ENCODE measurements at regions not wholly inside any gene's neighbourhood (a gene's known extent, or its start where the extent isn't known, plus 50 kb on each side); places are given as distances from the start of the nearest gene placed in this dataset.

GRCh38 chr5:110150199-110150598, 460.5 kb downstream of the MAN2A1 start:
- DNase-seq, result no peak

DNA sequence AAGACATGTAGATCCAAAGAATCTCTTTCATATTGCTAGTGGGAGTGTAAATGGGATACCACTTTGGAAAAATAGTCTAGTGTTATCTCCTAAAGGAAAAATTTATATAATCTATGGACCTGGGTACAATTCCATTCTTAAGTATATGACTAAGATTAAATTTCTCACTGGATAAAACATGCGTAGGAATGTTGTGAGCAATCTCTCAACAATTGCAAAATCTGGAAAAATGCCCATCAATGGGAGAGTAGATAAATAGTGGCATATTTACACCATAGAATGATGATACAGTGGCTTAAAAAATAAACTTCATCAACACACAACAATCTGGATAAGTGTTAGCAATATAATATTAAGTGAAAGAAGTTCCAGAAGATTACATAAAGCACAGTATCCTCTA, 469.5 kb downstream of the MAN2A1 start:
- no peak for DNase-seq

GRCh38 chr5:110161162-110161561, 471.4 kb downstream of the MAN2A1 start:
- DNase-seq, result no peak

DNA sequence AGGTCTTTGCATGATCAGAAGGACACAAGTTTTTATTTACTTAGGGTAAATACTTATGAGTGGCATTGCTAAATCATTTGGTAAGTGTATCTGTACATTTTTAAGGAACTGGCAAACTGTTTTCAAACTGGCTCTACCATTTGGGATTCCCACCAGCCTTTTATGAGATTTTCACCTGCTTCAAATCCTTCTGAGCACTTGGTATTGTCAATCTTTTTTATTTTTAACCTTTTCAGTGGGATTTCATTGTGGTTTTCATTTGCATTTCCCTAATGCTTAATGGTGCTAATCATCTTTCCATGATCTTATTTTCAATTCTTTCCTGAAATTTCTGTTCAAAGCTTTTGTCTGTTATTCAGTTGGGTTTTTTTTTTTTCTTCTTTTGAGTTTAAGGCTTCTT, 475.6 kb downstream of the MAN2A1 start:
- no peak for DNase-seq

DNA sequence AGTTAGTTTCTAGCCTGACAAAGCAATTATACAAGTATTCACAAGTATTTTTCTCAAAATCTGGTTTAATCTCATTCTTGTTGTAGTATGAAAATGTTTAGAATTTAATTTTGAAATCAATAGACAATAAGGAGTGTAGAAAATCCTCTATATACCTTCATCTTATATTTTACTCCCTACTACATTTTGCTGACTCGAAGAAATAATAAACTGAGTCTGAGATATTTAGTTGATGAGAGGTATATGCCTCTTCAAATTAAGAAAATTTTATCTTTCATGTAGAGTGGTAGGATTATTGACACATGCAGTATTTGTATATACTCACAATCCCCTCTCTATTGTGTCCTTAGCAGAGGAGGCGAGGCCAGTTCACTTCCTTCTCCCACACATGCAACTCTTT, 477.7 kb downstream of the MAN2A1 start:
- DNase-seq, result no peak

GRCh38 chr5:110169461-110169860, 479.7 kb downstream of the MAN2A1 start:
- no peak for DNase-seq

GRCh38 chr5:110177729-110178128, 488.0 kb downstream of the MAN2A1 start:
- no peak for DNase-seq

DNA sequence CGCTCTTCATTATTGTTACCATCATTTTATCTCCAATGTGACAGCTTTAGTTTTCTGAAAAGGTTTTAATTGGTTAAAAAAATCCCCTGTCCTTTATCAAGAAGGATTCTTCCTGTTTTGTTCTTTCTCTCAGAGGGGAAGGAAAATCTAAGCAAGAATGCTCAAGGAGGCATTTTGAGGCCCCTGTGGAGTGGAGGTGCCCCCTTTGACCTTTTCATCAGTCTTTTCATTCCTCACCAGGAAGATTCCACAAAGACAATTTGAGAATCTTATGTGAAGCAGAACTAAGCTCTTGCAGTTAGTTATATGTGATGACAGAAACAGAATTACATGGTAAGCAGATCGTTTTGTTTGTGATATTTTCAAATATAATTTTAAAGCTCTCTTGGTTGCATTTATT, 489.6 kb downstream of the MAN2A1 start:
- no peak for DNase-seq

DNA sequence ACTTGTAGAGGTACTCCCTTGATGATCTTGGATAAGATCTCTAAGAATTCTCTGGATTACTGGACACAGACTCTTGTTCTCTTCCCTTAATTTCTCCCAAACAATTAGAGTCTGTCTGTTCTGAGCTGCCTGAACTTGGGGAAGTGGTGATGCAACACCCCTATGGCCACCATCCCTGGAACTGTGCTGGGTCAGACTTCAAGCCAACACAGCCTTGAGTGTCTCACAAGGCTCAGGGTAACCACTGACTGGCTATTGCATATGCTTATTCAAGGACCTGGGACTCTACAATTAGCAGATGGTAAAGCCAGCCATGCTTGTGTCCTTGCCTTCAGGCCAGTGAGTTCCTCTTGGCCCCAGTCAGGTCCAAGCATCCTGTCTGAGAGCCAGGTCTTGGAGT, 504.5 kb downstream of the MAN2A1 start:
- DNase-seq, result no peak

DNA sequence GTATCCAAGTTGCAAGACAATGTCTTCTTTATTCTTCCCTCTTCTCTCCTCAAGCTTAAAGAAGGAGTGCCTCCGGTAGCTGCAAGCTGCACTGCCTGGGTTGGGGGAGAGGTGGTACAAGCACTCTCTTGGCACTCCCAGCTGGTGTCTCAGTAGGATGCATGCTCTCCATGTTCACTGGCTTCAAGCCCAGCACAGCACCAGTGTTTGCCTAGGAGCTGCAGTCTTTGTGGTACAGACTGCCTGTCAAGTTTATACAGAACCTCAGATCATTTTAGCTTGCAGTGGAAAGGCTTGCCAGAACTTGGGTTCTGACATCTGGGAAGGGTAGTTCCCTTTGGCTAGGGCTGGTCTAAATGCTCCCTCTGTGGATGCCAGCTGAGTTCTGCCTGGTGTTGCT, 505.6 kb downstream of the MAN2A1 start:
- no peak for DNase-seq

GRCh38 chr5:110201791-110202190, 512.1 kb downstream of the MAN2A1 start:
- no peak for DNase-seq

GRCh38 chr5:110203661-110204060, 513.9 kb downstream of the MAN2A1 start:
- no peak for DNase-seq

GRCh38 chr5:110209401-110209800, 517.1 kb downstream of the TMEM232 start:
- no peak for DNase-seq

- no peak for DNase-seq
These were observed 507.5 kb downstream of the TMEM232 start for GRCh38 chr5:110218981-110219380.

DNA sequence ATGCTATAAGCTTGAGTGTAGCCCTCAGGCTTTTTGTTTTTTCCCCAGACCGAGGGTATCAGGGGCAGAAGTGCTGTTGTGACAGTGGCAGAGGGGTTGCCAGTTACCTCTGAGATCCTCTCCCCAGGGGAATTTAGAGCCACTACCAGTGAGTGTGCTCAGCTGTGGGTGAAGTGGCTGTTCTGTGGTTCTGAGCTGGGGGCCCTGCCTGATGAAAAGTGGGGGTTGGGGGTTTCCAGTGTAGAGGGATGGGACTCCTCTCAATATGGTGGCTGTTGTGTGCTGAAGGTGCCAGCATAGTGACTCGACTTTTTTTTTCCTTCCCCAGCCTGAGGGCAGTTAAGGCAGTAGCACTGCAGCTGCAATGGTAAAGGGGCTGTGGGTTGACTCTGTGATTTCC, 506.7 kb downstream of the TMEM232 start:
- no peak for DNase-seq

GRCh38 chr5:110221036-110221435, 505.4 kb downstream of the TMEM232 start:
- no peak for DNase-seq

- DNase-seq, result no peak
These were observed 502.4 kb downstream of the TMEM232 start for GRCh38 chr5:110224050-110224449.

- DNase-seq, result no peak
These were observed 500.5 kb downstream of the TMEM232 start for GRCh38 chr5:110225949-110226348.

- DNase-seq, result no peak
These were observed 486.7 kb downstream of the TMEM232 start for GRCh38 chr5:110239786-110240185.

- DNase-seq, result no peak
These were observed 483.5 kb downstream of the TMEM232 start for GRCh38 chr5:110242950-110243349.

DNA sequence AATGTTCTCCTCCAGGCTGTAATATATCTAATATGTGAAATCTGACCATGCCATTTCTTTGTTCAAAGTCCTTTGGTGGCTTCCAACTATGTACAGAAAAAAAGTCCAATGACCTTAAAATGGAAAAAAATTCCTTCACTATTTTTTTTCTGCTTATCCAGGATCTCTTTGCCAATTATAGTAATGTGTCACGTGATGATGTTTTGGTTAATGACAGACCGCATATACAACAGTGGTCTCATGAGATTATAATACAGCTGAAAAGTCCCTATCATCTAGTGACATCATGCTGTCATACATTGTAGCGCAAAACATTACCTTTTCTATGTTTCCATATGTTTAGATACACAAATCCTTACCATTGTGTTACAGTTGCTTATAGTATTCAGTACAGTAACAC, 477.6 kb downstream of the TMEM232 start:
- no peak for DNase-seq

DNA sequence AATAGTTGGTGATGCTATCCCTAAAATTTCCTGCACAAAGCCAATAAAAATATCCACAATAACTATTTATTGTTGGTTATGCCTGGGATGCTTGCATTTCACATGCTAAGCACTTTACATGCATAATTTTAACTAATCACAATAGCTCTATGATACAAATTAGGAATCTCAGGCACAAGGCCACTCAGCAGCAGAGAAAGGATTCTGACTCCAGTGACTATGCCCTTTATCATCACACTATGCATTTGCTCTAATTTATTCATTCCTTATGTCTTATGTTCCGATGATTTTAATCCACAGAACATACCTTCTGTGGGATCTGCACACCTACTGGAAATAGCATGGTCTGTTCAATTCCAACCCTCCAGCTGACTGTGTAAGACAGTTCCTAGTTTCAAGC, 476.1 kb downstream of the TMEM232 start:
- DNase-seq, result no peak

DNA sequence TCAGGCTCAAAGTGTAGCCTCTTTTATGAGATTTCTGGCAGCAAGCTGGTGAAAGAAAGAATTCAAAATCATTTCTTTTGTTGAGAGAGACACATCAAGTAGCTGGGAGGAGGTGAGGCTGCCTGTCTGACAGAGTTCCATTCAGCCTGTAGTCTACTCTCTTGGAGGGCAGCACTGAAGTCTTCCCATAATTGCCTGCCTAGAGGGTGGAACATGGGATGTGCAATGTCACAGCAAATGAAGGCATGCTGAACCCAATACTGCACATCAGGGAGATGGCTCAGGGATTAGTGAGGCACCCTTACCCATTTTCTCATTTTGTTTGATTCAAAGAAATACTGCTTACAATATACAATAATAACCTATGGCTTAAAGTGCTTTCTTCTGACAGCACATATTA, 475.7 kb downstream of the TMEM232 start:
- DNase-seq, result no peak

GRCh38 chr5:110251366-110251765, 475.1 kb downstream of the TMEM232 start:
- DNase-seq, result no peak

DNA sequence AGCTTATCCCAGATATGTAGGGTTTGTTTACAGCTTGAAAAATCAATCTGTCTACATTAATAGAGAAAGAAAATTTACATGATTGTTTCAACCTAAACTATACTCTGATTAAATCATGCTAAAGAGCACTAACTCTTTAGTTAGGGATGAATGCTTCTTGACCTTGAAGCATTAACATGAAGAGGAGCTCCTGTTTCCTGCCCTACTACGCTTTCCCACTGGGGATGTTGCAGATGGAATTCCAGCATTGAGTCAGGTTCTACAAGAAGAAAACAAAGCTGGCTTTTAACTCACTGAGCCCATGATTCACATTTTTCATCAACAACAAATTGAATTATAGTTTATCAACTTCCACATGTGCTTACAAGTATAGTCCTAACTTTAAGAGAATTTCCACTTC, 471.3 kb downstream of the TMEM232 start:
- DNase-seq, result no peak

GRCh38 chr5:110256298-110256697, 470.2 kb downstream of the TMEM232 start:
- no peak for DNase-seq
